ENCODE measurements at regions not wholly inside any gene's neighbourhood (a gene's known extent, or its start where the extent isn't known, plus 50 kb on each side); places are given as distances from the start of the nearest gene placed in this dataset.
"Not testable (repeated sequence)": the region's sequence is repeated elsewhere in the genome, so short reads cannot be mapped to it uniquely, and the experiment has no call there.

DNA sequence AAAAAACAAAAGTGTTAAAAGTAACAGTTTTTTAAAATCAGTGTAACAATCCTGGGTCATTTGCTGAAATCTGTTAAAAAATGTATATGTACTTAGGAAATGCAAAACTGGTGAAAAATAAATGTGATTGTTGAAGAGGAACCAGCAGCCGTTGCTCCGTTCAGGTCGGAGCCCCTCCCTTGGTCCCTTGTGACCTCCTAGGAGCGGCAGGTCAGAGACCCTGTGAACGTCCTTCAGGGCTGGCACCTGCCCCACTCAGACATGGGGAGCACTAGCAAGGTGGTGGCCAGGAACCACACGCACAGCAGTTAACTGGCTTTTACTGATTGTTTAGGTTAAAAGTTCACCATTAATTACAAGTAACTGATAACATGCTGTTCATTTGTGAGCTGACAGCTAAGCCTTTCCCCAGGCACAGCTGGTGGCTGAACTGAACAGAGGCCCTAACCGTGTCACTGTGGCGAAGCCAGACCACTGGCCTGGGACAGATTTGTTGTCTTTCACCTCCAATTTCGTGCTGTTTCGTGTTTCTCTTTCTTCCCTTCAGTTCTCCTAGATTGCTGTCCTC, 159.2 kb upstream of the ALKAL2 start:
- DNase-seq, result no peak

DNA sequence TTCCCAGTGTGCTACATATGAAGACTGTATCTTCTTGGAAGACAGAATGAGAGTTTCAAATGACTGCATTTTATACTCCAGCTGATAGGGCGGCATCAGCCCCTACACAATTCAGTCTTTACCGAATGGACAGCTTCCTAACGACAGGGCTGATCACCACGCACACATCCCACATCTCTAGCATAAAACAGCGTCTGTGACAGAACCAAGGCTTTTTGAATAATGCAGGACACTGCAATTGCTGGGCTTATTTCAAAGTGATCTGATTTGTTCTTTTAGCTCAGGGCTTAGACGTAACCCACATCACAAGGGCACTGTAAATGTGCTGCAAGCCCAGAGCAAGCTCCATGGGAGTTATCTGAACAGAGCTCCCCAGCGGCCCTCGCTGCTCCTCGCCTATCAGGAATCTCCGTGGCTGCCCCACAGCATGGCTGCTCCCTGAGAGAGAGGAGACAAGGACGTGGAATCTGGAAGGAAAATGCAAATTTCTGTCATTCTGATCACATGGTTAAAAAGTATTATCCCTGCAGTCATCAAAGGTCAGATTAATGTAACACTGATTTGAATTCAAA, 158.5 kb upstream of the ALKAL2 start:
- DNase-seq, result no peak

DNA sequence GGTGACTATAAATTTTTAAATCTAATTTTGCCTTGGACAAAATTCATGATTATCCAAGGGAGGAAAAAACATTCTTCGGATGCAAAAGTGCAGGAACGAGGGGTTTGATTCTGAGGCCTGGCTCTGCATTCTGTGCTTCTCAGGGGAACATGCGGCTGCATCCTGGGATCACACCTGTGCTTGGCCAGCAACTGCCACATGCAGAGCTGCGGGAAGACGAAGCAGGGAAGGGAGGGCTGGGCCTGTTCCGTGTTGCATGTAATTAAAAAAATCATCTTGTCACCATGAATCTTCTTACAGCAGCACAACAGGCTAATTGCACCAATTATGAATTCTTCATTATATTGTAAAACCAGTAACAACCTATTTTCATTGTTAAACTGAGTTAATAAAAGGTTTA, 158.0 kb upstream of the ALKAL2 start:
- DNase-seq, result no peak

DNA sequence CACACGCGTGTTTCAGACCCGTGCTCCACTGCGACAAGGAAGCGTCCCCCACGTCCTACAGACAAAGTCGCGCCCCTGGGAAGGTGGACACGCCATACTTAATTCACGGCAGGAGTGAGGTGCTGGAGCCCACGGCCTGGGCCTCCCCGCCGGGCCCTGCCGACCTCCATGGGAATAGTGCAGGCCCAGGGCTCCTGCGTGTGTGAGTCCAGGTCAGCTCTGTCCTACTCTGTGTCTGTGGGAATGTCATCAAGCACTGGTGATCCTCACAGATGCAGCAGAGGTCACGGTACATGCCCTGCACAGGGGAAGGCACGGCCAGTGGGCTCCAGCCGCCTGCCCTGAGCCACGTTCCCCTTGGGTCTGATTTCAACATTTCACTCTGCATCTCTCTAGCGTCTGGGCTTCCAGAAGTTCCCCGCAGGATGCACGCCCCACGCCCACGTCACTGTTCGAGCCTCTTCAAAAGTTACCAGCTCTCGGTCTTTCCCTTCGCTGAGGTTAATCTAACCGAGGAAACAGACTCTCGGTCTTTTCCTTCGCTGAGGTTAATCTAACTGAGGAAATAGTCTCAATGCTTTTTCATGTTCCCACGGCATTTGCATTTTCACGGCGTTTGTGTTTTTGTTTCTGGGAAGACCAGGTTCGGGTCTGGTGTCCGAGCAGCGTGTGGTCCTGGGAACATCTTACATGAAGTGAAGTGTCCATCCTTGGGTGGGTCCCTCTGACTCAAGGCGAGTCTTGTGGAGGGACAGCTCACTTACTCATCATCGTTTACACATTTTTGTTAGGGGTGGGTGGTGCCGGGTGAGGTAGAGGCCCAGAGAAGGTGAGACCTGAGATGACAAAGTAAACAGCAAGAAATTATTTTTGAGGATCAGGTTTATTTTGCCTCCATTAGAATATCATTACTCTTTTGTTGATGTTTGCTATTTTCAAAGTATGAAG, 157.3 kb upstream of the ALKAL2 start:
- DNase-seq, result peak in 1 of 2 experiments; percentile 43

DNA sequence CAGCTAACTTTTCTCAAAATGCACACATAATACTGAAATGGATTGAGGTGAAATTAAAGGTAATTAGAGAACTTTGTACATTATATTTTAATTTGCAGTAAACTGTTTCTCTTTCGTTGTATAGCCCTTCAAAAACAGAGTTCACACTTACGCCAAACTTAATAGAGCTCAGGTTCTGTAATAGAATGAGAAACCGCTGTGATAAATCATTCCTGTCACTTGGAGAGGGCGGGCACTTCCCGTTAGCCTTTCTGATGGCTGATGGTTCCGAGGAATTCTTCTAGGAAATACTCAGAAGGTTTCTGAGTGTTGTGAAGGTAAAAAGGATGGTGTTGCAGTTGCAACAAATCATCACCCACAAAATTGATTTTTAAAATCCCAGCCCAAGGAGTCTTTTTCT, 155.8 kb upstream of the ALKAL2 start:
- no peak for DNase-seq

DNA sequence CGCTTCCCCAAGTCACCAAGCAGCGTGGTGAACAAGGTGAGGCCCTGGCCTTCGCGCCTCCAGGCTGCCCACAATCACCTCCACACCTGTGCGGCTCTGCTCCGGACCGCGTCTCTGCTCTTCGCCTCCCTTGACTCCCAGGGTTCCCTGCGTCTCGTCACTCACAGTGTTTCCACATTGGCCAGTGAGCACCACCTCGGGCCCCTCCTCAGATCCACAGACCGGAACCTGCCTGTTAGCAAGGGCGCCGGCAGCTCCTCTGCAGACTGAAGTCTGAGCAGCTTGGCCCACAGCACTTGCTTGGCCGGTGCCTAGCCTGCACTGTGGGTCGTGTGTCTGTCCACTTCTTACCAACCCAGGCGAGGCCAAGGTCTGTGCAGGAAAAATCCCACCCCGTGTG, 155.3 kb upstream of the ALKAL2 start:
- DNase-seq, result no peak

DNA sequence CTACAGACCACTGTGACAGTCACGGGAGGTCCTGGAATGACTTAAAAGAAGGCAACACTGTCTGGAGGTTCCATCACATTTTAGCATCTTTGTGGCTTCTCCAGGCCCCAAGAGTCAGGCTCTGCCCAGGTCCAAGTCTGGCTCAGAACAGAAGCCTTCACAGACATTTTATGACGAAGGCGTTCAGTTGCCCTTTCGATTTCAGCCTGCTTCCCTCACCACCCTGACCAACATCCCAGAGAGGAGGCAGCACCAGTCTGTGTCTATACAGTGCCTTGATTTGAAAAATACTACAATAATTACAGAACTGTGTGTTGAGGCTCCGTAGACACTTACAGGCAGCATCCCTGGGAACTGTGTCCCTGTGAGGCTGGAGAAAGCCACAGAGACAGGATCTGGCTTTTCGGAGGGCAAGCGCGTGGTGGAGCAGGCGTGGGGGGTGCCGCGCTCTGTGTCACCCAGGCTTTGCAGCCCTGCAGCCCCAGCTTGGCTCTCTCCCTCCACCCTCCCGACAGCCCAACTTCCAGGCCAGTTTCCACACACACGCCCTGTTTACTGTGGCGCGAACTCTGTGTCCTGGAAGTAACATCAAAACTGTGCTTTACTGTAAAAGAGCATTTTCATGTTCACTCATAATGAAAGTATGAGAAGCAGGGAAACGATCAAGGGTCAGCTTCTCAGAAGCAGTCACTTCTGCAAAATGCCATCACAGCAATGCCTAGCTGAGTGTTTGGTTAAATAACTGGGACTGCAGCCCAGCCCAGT, 153.5 kb upstream of the ALKAL2 start:
- DNase-seq, result no peak

DNA sequence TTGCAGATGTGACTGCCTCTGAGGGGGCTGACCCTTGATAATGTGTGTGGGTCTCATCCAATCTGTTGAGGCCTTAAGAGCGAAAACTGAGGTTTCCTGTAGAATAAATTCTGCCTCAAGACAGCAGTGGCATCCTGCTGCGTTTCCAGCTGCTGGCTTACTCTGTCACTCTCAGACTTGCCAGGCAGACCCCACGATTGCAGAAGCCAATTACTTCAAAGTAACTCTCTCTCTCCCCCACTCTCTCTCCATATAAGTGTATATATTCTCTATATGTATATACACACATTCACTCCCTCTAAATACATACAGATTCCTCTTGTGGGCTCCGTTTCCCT, 152.5 kb upstream of the ALKAL2 start:
- no peak for DNase-seq

DNA sequence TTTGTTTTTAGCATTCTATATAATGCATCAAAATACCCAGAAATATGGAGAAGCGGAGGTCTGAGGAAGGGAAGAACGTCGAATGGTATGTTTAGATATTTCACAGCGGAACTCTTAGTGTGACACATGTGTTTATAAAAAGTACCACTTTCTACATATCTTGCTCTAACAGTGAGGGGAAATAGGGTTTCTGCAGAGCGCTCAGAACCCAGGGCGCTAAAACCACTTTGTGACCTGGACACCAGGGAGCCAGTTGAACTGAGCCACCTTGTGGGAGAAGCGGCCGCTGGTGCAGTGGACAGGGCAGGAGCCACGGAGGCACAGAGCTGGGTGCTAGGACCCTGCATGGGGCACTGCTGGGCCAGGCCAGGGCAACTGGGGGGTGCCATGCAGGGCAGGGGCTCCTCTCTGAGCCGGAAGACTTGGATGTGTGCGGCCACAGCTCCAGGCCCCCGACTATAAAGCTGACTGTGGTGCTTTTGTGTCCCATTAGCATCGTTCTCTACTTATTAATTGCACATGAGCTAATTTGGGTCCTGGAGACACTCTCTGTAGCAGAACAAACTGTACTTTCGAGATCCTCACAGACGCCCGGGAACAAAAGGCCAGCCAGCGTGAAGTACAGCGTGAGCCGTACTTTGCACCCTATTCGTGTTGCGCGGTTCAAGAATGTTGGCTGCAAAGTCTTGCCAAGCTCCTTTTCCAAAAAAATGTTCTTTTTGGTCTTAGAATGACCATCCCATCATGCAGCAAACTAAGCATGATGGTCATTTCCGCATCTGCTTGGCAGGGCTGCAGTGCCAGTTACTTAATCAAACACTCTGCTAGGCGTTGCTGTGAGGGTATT, 151.9 kb upstream of the ALKAL2 start:
- no peak for DNase-seq

DNA sequence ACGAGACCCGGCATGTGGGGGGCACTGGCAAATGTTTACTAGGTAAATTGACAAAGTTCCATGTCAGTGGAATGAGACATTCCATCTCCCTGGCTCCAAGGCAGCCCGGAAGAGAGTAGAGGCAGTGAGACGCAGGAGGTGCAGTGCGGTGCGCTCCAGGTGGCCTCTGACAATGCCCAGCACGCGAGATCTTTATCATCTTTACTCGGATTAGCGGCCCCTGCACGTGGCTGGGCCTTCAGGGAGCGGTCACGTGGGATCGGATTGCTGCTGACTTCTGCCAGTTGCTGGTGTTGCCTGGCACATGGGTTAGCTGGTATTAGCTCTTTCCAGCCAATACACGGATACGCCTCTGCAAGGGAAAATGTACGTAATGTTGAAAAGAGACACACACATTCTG, 151.2 kb upstream of the ALKAL2 start:
- no peak for DNase-seq

DNA sequence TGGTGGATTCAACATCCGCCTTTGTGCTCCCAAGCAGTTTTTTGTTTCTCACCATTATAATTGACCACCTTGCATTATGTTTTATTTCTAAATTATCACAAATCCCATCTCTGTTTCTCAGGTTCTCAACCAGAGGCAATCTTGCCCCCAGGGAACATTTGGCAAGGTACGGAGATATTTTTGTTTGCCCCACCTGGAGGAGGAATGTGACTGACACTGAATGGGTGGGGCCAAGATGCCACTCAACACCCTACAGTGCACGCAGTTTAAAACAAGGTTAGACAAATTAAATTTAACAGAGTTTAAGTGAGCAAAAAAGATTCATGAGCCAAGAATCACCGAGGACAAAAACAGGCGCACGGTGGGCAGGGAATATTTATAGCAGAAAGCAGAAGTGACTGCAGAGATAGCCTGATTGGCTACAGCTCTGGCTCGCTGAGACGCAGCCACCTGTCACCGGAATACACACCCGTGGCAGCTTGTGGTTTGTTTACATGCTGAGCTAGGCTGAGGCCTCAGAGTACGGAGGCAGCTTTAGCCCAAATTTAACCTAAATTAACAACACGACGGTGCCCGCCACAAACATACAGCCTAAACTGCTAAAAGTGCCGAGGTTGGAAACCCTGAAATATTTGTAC, 150.0 kb upstream of the ALKAL2 start:
- DNase-seq, result peak in 1 of 2 experiments; percentile 50

DNA sequence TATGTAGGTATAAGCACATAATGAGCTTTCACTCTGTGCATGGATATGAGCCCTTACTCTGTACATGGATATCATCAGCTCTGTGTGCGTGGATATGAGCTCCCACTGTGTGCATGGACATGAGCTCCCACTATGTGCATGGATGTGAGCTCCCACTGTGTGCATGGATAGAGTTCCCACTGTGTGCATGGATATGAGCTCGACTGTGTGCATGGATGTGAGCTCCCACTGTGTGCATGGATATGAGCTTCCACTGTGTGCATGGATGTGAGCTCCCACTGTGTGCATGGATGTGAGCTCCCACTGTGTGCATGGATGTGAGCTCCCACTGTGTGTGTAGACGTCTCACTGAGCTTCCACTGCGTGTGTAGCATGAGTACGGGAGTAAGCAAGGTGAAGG, 149.3 kb upstream of the ALKAL2 start:
- DNase-seq, result no peak

DNA sequence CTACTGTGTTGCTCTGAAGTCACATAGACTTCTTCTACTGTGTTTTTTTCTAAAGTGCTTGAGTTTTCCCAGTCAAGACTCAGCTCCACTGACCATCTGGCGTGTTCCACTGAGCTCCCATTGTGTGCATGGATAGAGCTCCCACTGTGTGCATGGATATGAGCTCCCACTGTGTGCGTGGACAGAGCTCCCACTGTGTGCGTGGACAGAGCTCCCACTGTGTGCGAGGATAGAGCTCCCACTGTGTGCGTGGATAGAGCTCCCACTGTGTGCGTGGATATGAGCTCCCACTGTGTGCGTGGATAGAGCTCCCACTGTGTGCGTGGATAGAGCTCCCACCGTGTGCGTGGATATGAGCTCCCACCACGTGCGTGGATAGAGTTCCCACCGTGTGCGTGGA, 148.3 kb upstream of the ALKAL2 start:
- no peak for DNase-seq

DNA sequence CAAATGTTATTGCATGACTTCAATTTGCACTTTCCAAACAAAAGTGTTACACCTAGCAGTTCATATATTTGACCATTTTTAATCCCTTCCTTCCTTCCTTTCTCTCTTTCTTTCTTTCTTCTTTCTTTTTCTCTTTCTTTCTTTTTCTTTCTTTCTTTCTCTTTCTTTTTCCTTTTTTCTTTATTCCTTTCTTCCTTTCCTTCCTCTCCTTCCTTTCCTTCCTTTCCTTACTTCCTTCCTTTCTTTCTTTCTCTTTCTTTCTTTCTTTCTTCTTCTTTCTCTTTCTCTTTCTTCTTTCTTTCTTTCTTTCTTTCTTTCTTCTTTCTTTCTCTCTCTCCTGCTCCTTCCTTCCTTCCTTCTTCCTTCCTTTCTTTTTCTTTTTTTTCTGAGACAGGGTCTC, 146.7 kb upstream of the ALKAL2 start:
- no peak for DNase-seq

DNA sequence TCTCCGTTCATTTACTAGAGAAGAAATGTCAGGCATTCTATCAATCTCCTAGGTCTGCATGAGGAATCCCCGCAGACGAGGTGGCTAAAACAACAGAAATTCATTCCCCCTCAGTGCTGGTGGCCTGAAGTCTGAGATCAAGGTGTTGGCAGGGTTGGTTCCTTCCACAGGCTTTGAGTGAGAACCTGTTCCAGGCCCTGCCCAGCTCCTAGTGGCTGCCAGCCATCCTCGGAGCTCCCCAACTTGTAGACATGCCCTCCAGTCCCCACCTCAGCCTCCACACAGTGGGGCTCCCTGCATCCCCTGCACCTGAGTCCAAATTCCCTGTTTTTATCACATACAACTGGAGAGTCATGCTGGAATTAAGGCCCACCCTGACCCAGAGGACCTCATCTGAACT, 145.3 kb upstream of the ALKAL2 start:
- DNase-seq, result no peak

DNA sequence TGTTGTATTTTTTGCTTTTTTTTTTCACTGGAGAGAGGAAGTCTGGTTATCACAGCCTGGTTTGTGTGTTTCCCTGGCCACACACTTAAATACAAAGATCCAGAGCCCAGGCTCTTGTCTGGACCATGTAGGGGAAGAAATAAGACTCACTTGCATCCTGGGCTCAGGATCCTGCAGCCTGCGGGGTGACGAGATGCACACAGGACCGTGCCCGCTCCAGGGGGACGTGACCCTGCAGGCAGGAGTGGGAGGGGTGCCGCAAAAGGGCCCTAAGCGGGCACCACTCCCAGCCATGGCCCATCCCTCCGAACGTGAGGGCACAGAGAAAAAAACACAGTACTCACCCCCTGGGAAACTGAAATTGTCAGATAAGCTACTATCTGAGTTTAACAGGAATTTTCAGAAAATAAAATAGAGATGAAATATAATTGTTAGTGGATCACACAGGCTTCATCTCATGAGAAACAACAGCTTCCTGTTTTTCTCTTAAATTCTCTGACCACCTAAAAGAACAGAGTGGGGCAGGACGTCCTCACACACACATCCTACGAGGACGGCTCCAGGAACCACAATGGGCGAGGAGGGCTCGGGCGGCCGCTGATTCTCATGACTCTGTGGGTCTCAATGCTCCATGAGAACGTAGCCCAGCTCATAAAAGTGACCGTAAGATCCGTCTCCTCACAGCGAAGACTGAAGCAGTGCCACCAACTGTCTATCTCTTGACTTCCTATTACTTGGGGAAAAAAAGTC, 142.6 kb upstream of the ALKAL2 start:
- DNase-seq, result no peak

DNA sequence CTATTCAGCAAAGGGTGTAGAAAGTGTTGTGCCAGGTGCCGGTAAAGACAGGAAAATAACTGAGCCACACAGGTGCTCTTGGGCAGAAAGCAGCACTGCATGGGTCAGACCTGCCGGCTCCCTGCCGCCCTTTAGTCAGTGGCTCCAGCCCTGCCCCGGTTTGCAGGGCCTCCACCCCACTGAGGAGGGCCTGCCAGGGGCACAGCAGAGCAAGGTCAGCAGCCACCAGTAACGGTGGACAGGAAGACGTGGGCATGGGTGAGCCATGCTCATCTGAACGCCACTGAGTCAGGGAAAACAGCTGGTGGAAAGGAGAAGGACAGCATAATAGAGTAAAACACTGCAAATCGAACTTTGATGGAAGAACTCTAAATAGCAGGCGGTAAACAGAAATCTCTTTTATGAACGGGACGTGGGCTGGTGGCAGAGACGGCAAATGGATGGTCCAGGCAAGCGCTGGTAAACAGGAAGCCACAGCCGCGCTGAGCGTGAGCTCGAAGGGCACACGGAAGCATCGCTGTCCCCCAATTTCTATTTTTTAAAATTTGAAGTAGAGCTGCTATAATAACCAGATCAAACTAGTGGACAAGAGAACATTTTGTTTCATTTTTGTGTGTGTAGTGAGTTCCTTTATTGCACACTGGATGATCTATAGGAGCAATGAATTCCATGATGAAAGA, 141.8 kb upstream of the ALKAL2 start:
- DNase-seq, result peak in 1 of 2 experiments; percentile 38

DNA sequence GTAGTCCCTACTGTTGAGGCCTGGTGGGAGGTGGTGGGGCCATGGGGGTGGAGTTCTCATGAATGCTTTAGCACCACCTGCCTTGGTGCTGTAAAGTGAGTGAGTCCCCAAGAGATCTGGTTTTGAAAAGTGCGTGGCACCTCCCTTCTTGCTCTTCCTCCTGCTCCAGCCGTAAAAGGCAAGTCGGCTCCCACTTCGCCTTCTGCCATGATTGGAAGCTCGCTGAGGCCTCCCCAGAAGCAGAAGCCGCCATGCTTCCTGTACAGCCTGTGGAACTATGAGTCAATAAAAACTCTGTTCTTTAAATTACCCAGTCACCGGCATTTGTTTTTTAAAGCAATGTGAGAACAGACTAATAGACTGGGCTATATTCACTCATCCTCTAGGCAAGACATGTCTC, 141.3 kb upstream of the ALKAL2 start:
- DNase-seq, result no peak

DNA sequence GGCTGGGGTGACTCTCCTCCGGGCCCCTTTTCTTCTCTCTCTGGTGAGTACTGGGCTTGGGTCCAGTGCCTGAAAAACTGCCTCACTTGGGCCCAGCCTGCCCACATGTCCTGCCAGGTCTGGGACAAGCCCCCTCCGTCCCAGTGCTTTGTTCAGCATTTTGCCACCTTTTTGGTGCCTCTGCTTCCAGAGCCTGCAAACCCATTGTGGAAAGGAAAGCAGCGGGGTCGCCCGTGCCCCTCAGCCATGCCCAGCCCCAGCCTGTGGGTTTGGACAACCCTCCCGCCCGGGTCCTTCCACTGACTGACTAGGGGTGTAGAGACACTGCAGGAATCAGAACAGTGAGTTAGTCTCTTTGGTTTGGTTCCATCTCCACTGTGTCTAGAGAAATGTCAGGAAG, 140.7 kb upstream of the ALKAL2 start:
- no peak for DNase-seq

DNA sequence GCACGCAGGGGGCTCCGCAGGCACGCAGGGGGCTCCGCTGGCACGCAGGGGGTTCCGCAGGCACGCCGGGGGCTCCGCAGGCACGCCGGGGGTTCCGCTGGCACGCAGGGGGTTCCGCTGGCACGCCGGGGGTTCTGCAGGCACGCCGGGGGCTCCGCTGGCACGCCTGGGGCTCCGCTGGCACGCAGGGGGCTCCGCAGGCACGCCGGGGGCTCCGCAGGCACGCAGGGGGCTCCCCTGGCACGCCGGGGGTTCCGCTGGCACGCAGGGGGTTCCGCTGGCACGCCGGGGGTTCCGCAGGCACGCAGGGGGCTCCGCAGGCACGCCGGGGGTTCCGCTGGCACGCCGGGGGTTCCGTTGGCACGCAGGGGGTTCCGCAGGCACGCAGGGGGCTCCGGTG, 138.8 kb upstream of the ALKAL2 start:
- not testable (repeated sequence) for DNase-seq

DNA sequence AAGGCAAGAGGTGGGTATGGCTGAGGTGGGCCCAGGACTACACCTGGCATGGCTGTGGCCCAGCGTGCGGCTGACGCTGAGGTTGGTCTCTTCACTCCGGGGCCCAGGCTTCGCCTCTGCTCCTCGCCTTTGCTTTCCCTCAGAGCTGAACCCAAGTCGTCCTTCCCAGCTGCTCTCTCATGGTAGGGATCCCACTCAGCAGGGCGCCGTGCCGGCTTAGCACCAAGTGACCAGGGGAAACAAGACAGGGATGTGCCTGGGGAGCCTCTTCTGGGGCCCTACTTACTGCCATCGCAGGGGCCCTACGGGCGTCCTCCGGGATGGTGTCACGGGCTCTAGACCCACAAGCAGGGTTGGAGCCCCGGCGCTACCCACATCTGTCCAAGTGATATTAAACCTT, 138.1 kb upstream of the ALKAL2 start:
- DNase-seq, result no peak

All from activated T-cell treated with anti-CD3 and anti-CD28 coated beads, Interleukin-2, amount 50 U/mL, for 48 hours (primary cell).